ENCODE measurements at regions not wholly inside any gene's neighbourhood (a gene's known extent, or its start where the extent isn't known, plus 50 kb on each side); places are given as distances from the start of the nearest gene placed in this dataset.

- intact Hi-C loops (cut with micrococcal nuclease; ENCODE audit: unreplicated experiment): no loop called here
- no peak for FAIRE-seq
- no peaks in the 10 kb centered on the region for H4K20me1 ChIP-seq (ENCODE audit: control insufficient read depth, insufficient read depth)
- H3K9ac ChIP-seq (ENCODE audit: control insufficient read depth, insufficient read depth, low read length): no peak overlapping the region
- 60% methylated on average over 1 of the region's 1 CpG for WGBS (ENCODE audit: insufficient coverage, insufficient replicate concordance, low lambda C conversion rate, missing lambda C conversion rate)
- SMC1A ChIA-PET (ENCODE audit: uncharacterized antibody, unreplicated experiment): no interaction called here
- no peaks in the 10 kb centered on the region for H3K36me3 ChIP-seq (ENCODE audit: control insufficient read depth in 2 of 2, insufficient read depth in 2 of 2, low read length in 1 of 2)
- BruUV-seq (replicated peaks): no TSS peak
- no peaks in the 10 kb centered on the region for H3K27me3 ChIP-seq (replicated peaks in 1 of 2; ENCODE audit: control insufficient read depth in 2 of 2, insufficient read depth in 2 of 2, low read length in 1 of 2)
- H3K4me1 ChIP-seq (ENCODE audit: control insufficient read depth, insufficient read depth, low read length): no peaks in the 10 kb centered on the region
- POLR2A ChIA-PET: no interaction called here
- in situ Hi-C loops (cut with MboI): loop anchor here (25.0 kb wide), 1 partner anchor 1242 kb away; no protein-coding TSS in a partner anchor
- DNase-seq (ENCODE audit: low read depth, low spot score): no peak
- RAD21 ChIA-PET (ENCODE audit: unreplicated experiment): no interaction called here
- no peak overlapping the region for H3K4me3 ChIP-seq
- no peak overlapping the region for H2AFZ ChIP-seq (ENCODE audit: control insufficient read depth, low read depth, low read length)
- TF ChIP-seq ZNF384 (IDR thresholded peaks at IDR 0.05; ENCODE audit: borderline replicate concordance, low read depth, low read length): no peak
- TF ChIP-seq, protein P1, sequence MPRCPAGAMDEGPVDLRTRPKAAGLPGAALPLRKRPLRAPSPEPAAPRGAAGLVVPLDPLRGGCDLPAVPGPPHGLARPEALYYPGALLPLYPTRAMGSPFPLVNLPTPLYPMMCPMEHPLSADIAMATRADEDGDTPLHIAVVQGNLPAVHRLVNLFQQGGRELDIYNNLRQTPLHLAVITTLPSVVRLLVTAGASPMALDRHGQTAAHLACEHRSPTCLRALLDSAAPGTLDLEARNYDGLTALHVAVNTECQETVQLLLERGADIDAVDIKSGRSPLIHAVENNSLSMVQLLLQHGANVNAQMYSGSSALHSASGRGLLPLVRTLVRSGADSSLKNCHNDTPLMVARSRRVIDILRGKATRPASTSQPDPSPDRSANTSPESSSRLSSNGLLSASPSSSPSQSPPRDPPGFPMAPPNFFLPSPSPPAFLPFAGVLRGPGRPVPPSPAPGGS (IDR thresholded peaks at IDR 0.05; ENCODE audit: borderline replicate concordance, insufficient read depth, low read depth, low read length, poor library complexity, severe bottlenecking): no peak
- TF ChIP-seq SRF (IDR thresholded peaks at IDR 0.05; ENCODE audit: low read depth in 2 of 2, low read length in 2 of 2): no peak
- no peak for TF ChIP-seq CBX3 (IDR thresholded peaks at IDR 0.05; ENCODE audit: borderline replicate concordance, low read depth)
- no peak for TF ChIP-seq GABPA (IDR thresholded peaks at IDR 0.05; ENCODE audit: low read depth)
- H3K27ac ChIP-seq (ENCODE audit: control insufficient read depth, insufficient read depth): no peak overlapping the region
- ATAC-seq: no peak
- no peak overlapping the region for H3K4me2 ChIP-seq (ENCODE audit: control insufficient read depth, insufficient read depth)
- no peaks in the 10 kb centered on the region for H3K79me2 ChIP-seq (ENCODE audit: control insufficient read depth, insufficient read depth, low read length)
- no peaks in the 10 kb centered on the region for H3K9me3 ChIP-seq (replicated peaks; ENCODE audit: control insufficient read depth, insufficient read depth, low read length)
- CTCF ChIA-PET: no interaction called here
Observed at GRCh38 chr2:212695426-212695825, 156.8 kb upstream of the ERBB4 start.

GRCh38 chr2:212694398-212694797, 155.8 kb upstream of the ERBB4 start:
- ChIA-PET CTCF (no interaction called here), POLR2A (no interaction called here), RAD21 (ENCODE audit: unreplicated experiment) (interaction anchor here (0.5 kb wide), 1 partner anchor 831 kb away, joined by 3 read pairs; no protein-coding TSS in a partner anchor), SMC1A (ENCODE audit: uncharacterized antibody, unreplicated experiment) (no interaction called here)
- ATAC-seq: no peak
- no peak for DNase-seq (ENCODE audit: low read depth, low spot score)
- no peaks in the 10 kb centered on the region for H3K4me1 ChIP-seq (ENCODE audit: control insufficient read depth, insufficient read depth, low read length)
- no peaks in the 10 kb centered on the region for H3K79me2 ChIP-seq (ENCODE audit: control insufficient read depth, insufficient read depth, low read length)
- H3K4me3 ChIP-seq: no peak overlapping the region
- H3K27ac ChIP-seq (ENCODE audit: control insufficient read depth, insufficient read depth): no peak overlapping the region
- no peak overlapping the region for H3K4me2 ChIP-seq (ENCODE audit: control insufficient read depth, insufficient read depth)
- no TSS peak for BruUV-seq (replicated peaks)
- 36% methylated on average over 3 of the region's 3 CpGs for WGBS (ENCODE audit: insufficient coverage, insufficient replicate concordance, low lambda C conversion rate, missing lambda C conversion rate)
- in situ Hi-C loops (cut with MboI) (loop anchor here (25.0 kb wide), 1 partner anchor 1243 kb away; no protein-coding TSS in a partner anchor), intact Hi-C loops (cut with micrococcal nuclease; ENCODE audit: unreplicated experiment) (no loop called here)
- H3K9me3 ChIP-seq (replicated peaks; ENCODE audit: control insufficient read depth, insufficient read depth, low read length): no peaks in the 10 kb centered on the region
- no peaks in the 10 kb centered on the region for H3K27me3 ChIP-seq (replicated peaks in 1 of 2; ENCODE audit: control insufficient read depth in 2 of 2, insufficient read depth in 2 of 2, low read length in 1 of 2)
- TF ChIP-seq BCL11A (IDR thresholded peaks at IDR 0.05; ENCODE audit: low read depth, low read length) (no peak), KAT2A (conservative IDR thresholded peaks at IDR 0.05; ENCODE audit: control insufficient read depth, low read depth, low read length) (no peak), YY1 (IDR thresholded peaks at IDR 0.05; ENCODE audit: low read depth, low read length) (no peak), TCF7 (IDR thresholded peaks at IDR 0.05; ENCODE audit: borderline replicate concordance) (no peak), MYB (IDR thresholded peaks at IDR 0.05; ENCODE audit: borderline replicate concordance, low read depth, low read length) (no peak), RAD21 (IDR thresholded peaks at IDR 0.05; ENCODE audit: insufficient read depth, low read depth, low read length) (no peak), MEF2B (IDR thresholded peaks at IDR 0.05; ENCODE audit: partially characterized antibody, poor library complexity, severe bottlenecking) (no peak), CHD4 (IDR thresholded peaks at IDR 0.05) (no peak), ATF7 (IDR thresholded peaks at IDR 0.05; ENCODE audit: low read depth) (no peak), WRNIP1 (IDR thresholded peaks at IDR 0.05; ENCODE audit: borderline replicate concordance, low read depth, low read length) (no peak), JUND (IDR thresholded peaks at IDR 0.05; ENCODE audit: low read depth, low read length) (no peak), NBN (IDR thresholded peaks at IDR 0.05) (no peak), ELK1 (IDR thresholded peaks at IDR 0.05; ENCODE audit: low read depth, low read length) (no peak), SUZ12 (IDR thresholded peaks at IDR 0.05; ENCODE audit: unreplicated experiment) (no peak)
- H3K36me3 ChIP-seq (ENCODE audit: control insufficient read depth in 2 of 2, insufficient read depth in 2 of 2, low read length in 1 of 2): no peaks in the 10 kb centered on the region
- H3K9ac ChIP-seq (ENCODE audit: control insufficient read depth, insufficient read depth, low read length): no peak overlapping the region
- FAIRE-seq: no peak
- no peaks in the 10 kb centered on the region for H4K20me1 ChIP-seq (ENCODE audit: control insufficient read depth, insufficient read depth)
- H2AFZ ChIP-seq (ENCODE audit: control insufficient read depth, low read depth, low read length): no peak overlapping the region

All from GM12878 (cell line).